Effector CD4-positive, alpha-beta T cell (primary cell): ENCODE measurements at regions not wholly inside any gene's neighbourhood (a gene's known extent, or its start where the extent isn't known, plus 50 kb on each side); places are given as distances from the start of the nearest gene placed in this dataset.

ENCODE experiments used
- DNase-seq: peaks from one replicate; pipeline ENCODE4 v3.0.0-alpha.2; 2020

DNA sequence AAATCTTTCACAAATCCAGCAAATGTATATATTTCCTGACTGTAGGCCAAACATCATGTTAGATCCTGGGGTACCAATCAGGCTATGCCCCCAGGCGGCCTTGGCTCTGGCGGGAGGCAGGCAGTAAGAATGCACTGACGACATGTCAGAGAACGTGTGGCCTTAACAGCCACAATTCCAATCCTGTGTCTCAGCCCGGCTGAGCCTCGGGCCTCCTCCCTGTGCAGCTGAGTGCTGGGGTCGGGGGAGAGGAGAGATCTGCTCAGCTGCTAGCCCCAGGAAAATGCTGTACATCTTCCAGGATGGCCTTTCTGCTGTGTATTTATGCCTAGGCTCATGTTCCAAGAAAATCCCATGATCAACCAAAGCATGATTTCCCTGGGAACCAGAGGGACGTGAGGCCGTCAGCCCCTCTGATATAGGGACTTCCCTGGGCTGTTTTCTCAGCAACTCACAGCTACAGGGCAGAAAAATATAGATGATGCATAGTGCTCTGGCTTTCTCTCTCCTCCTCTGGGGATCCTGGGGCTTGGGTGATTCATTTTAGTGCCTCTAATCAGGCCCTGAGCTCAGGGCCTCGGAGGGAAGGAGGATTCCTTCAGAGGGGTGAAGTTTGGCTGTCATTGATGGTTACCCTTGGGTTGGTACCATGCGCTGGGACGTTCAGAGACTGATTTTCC is 604.0 kb downstream of the HS3ST4 start:
- no peak for DNase-seq

- no peak for DNase-seq
Measured at GRCh38 chr16:26301516-26301915, 609.8 kb downstream of the HS3ST4 start.

DNA sequence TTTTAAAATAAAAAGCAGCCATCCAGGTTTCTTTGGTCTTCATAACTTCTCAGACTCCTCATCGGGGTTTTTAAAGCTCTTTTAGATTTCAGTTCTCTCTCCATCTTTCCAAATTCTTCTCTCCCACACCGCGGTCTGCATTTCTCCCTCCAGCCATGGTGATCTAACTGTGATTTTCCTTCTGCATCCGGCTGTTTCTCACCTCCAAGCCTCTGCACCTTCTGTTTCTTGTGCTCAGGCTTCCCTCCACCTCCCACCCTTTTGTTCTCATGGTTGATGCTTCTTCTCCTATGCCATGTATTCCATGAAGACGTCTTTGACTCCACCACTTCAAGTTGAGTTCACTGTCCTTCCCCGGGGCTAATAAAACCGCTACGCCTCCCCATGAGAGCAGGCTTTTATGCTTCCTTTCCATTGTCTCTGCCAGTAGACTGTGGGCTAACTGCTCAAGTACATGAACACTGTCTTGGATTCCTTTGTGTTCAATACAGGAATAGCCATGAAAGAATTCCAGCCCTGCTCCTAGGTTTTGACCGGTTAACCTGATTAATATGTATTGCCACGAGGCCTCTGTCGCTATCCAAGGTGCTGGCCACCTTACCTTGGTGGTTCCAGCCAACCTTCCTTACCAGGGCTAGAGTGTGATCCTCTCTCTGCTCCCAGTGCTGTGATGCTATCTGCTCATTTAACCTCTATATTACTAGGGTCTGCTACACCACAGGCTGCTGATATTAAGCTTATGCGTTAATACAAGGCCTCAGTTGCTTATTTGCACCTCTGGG is 625.1 kb downstream of the HS3ST4 start:
- DNase-seq, result no peak

DNA sequence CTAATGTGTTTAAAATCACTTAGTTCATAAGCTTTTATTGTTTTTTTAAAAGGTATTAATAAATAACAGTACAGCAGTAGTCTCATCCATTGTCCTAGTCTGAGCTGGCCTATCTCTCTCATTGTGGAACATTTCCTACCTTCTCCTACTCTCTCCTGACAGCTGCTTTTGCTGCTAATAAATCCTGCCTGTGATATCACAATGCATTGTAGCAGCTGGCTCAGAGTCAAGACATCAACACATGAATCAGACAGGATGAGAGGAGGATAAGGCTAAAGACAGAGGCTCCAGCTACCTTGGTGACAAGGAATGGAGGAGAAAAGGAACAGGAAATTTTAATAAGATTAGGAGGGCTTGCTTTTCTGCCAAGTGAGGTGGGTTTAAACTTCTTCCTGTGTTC is 626.1 kb downstream of the HS3ST4 start:
- DNase-seq, result no peak

DNA sequence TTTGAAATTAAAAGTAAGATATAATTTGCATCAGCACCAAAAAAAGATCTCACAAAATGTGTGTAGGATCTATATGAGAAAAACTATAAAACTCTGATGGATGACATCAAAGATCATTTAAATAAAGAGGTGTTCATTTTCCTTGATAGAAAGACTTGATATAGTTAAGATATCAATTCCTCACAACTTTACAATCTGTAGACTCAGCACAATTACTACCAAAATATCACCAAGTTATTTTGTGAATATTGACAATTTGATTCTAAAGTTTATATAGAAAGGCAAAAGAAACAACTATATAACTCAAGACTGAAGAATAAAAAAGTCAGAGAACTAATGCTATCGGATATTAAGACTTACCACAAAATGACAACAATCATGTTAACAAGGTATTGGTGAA is 638.9 kb downstream of the HS3ST4 start:
- no peak for DNase-seq

DNA sequence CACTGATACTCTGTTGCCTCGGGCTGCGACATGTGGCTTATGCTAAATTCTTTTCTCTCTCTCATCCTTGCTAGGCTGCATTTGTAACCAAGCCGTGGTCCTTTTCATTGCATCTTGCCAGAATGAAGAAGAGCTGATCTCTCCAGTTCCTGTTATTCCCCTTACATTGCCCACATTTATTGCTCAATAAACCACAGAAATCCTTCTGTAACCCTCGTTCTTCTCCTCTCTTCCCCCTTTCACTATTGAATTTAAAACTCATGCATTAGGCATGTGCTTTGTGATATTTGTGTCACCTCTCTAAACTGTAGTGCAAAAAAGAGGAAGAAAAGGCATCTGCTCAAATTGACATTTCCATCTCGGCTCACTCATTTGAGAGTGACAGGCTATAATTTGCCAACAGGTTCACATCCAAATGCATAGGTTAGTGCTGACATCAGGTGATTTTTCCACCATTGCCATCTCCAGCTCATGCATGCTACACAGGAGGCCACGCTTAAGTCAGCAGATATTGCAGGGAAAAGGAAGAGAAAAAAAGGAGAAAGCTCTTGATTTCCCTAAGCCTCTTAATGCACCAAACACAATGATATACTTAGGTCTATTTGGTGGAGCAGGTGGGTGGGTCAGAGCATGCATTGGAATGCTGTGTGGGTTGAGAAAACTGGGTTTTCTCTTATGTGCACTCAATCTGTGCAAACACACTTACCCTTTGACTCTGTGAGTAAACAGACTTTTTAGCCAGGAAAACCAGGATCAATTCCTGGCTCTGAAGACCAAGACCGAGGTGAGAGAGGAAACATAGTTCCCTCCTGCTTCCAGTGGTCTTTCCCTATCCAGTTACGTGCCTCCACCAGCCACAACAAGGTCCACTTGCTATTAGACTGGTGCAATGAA is 642.7 kb downstream of the HS3ST4 start:
- DNase-seq, result no peak

GRCh38 chr16:26335236-26335853 is 643.6 kb downstream of the HS3ST4 start:
- no peak for DNase-seq

DNA sequence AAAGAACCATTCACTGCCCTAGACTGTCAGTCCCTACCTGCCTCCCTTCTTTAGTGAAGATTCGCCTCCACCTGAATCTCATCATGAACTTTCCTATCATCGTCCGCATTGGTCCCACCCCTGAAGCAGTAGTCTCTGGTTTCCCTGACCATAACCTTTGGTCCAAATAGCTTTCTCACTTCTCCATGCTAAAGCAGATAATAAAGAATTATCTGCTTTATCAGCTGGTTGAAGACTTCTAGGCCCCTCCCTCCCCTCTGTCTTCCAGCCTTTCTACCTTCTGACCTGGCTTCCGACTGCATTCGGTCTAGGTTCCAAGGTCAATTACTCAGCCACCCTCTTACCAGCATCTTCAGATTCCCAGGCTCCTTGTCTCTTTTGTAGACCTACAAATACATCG is 650.9 kb downstream of the HS3ST4 start:
- no peak for DNase-seq

GRCh38 chr16:26344240-26344776 is 652.5 kb downstream of the HS3ST4 start:
- DNase-seq, result no peak

DNA sequence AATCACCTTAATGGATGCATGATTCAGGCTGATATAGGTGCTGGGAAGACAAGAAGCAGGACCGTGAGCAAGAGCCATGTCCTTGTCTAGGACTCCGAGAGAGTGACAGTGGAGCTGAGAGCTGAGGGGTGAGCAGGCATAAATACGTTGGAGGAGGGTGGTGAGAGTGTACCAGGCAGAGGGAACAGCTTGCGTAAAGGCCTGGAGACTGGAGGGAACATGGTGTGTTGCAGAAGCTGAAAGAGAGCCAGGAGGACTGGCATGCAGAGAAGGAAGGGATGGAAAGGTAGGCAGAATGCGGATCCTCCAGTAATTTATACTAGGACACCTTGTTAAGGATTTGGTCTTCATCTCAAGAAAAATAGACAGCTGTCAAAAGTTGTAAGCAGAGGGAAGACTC is 653.2 kb downstream of the HS3ST4 start:
- DNase-seq, result no peak

GRCh38 chr16:26345966-26346365 is 654.2 kb downstream of the HS3ST4 start:
- DNase-seq, result no peak

GRCh38 chr16:26348095-26348494 is 656.3 kb downstream of the HS3ST4 start:
- DNase-seq, result no peak

DNA sequence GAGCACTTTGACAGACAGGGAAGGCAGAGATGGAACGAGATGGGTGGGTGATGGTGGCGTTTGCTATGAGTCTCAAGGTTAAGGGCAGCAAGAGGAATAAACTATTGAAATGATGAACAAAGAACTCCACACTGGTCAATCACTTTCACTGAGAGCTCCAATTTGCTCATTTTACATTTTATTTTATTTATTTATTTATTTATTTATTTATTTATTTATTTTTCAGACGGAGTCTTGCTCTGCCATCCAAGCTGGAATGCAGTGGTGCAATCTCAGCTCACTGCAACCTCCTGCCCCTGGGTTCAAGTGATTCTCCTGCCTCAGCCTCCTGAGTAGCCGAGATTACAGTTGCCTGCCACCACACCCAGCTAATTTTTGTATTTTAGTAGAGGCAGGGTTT is 669.1 kb downstream of the HS3ST4 start:
- DNase-seq, result no peak

GRCh38 chr16:26363581-26363980 is 671.8 kb downstream of the HS3ST4 start:
- no peak for DNase-seq

- DNase-seq, result no peak
Measured at GRCh38 chr16:26365161-26365940, 673.6 kb downstream of the HS3ST4 start.

- DNase-seq, result no peak
Measured at GRCh38 chr16:26371349-26371869, 679.6 kb downstream of the HS3ST4 start.

- no peak for DNase-seq
Measured at GRCh38 chr16:26374279-26374925, 682.6 kb downstream of the HS3ST4 start.

- no peak for DNase-seq
Measured at GRCh38 chr16:26382586-26382985, 684.1 kb upstream of the C16orf82 start.

GRCh38 chr16:26386096-26386495 is 680.6 kb upstream of the C16orf82 start:
- DNase-seq, result no peak

- no peak for DNase-seq
Measured at GRCh38 chr16:26391833-26392232, 674.9 kb upstream of the C16orf82 start.

- no peak for DNase-seq
Measured at GRCh38 chr16:26394409-26394808, 672.3 kb upstream of the C16orf82 start.
